ENCODE measurements at regions not wholly inside any gene's neighbourhood (a gene's known extent, or its start where the extent isn't known, plus 50 kb on each side); places are given as distances from the start of the nearest gene placed in this dataset.
"Not testable (repeated sequence)": the region's sequence is repeated elsewhere in the genome, so short reads cannot be mapped to it uniquely, and the experiment has no call there.

DNA sequence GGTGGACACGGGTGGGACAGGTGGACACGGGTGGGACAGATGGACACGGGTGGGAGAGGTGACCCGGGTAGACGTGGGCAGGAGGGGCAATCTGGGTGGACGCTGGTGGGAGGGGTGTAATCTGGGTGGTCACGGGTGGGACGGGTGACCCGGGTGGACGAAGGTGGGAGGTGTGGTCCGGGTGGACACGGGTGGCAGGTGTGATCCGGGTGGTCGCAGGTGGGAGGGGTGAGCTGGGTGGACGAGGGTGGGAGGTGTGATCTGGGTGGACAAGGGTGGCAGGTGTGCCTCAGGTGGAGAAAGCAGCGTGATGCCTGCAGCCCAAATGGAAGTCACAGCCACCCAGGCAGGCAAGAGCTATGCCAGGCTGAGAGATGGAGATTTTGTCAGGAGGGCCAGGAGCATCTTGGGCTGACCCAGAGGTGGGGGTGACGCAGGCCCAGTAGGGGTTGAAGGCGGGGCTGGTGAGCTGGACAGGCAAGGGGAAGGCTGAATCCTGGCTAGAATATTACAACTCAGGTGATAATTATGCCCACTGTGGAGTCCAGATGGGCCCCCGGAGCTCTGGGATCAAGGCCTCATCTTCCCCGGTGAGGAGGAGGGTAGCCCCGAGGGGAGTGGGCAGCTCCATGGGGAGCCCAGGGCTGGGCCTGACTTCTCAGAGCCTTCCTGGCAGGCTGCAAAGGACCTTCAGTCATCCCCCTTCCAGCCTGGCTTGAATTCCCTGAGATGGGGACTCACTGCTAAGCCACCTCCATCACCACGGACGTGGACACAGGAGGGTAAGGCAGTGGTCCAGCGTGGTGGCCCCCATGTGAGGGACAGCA lies 100.0 kb downstream of the ADRA2C start:
- DNase-seq (ENCODE audit: low spot score), result no peak

DNA sequence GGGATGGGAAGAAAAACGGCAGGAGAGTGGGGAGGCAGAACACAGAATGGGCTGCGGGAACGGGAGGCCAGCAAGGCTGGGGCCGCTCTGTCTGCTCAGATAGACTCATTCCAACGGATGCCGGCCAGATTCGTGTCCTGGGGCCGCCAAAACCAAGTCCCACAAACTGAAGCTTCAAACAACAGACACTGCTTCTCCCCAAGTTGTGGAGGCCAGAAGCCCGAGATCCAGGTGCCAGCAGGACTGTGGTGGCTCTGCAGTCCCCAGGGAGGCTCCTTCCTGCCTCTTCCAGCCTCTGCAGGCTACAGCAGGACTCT lies 100.6 kb downstream of the ADRA2C start:
- no peak for DNase-seq (ENCODE audit: low spot score)

GRCh38 chr4:3867403-3868100 lies 101.4 kb downstream of the ADRA2C start:
- DNase-seq (ENCODE audit: low spot score), result no peak

GRCh38 chr4:3868211-3869173 lies 102.3 kb downstream of the ADRA2C start:
- DNase-seq (ENCODE audit: low spot score), result peak; percentile 70

GRCh38 chr4:3869174-3869572 lies 103.0 kb downstream of the ADRA2C start:
- DNase-seq (ENCODE audit: low spot score), result peak; percentile 31

GRCh38 chr4:3869661-3870566 lies 103.7 kb downstream of the ADRA2C start:
- no peak for DNase-seq (ENCODE audit: low spot score)

DNA sequence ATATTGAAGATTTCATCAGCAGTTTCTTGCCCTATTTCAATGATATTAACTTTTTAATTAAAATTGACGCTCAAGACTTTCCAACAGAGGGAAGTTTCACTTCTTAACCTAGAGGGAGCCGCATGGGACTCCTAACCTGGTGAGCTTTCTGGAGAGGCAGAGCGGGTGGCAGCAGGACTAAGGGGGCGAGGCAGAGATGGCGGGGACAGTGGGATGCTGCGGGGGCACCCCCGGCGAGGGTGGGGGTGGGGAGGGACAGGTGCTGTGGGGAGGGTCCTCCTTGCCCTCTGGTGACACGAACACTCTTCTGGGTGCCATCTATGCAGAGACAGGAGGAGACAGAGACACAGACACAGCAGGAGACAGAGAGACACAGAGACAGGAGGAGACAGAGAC lies 104.4 kb downstream of the ADRA2C start:
- DNase-seq (ENCODE audit: low spot score), result no peak

- peak; percentile 85 for DNase-seq (ENCODE audit: low spot score)
These were observed 105.1 kb downstream of the ADRA2C start for GRCh38 chr4:3871181-3871852.

GRCh38 chr4:3871881-3872833 lies 106.0 kb downstream of the ADRA2C start:
- DNase-seq (ENCODE audit: low spot score), result no peak

DNA sequence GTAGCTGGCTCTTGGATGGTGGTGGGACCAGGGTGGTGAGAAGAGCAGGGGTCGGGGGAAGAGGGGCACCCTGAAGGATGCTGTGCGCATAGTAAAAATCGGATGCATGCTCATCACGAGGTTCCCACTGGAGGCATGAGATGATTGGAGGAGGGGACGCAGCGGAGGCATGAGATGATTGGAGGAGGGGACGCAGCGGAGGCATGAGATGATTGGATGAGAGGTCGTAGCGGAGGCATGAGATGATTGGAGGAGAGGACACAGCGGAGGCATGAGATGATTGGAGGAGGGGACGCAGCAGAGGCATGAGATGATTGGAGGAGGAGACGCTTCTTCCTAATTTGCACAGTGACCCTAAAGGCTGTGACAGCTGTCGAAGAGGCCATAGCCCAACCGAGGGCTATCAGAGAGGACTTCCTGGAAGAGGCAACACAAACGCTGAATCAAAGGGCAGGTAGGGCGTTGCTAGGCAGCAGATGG lies 106.7 kb downstream of the ADRA2C start:
- DNase-seq (ENCODE audit: low spot score), result no peak

GRCh38 chr4:3873408-3874027 lies 107.3 kb downstream of the ADRA2C start:
- DNase-seq (ENCODE audit: low spot score), result no peak

DNA sequence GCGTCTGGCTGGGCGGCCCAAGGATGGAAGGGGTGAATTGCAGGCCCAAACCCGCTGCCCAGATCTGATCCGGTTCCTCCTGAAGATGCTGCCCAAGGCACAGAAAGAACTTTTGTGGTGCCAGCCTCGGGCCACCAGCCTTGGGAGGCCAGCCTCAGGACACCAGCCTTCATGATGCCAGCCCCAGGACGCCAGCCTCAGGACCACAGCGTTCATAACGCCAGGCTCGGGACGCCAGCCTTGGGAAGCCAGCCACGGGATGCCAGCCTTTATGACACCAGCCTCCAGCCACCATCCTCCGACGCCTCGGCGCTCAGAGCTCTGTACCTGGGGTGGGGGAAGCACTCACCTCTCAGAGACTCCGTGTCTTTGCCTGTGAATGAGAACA lies 107.8 kb downstream of the ADRA2C start:
- DNase-seq (ENCODE audit: low spot score), result no peak

GRCh38 chr4:3874525-3875110 lies 108.4 kb downstream of the ADRA2C start:
- peak; percentile 21 for DNase-seq (ENCODE audit: low spot score)

- peak; percentile 29 for DNase-seq (ENCODE audit: low spot score)
These were observed 109.3 kb downstream of the ADRA2C start for GRCh38 chr4:3875466-3875865.

- not testable (repeated sequence) for DNase-seq (ENCODE audit: low spot score)
These were observed 110.1 kb downstream of the ADRA2C start for GRCh38 chr4:3876057-3876845.

DNA sequence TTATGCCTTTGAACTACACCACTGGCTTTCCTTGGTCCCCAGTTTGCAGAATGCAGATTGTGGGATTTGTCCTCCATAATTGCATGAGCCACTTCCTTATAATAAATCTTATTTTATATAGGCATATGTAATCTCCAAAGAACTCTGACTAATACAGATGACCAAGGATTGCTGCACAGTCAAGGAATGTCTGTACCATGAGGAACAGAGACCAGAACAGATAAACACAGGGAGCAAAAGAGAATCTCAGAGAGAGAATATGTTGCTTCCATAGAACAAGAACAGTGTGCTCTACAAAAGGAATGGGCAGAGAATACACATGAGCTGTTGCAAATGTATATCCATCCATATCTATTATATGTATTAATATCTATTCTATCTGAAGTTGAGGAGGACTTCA lies 111.1 kb downstream of the ADRA2C start:
- no peak for DNase-seq (ENCODE audit: low spot score)

- DNase-seq (ENCODE audit: low spot score), result no peak
These were observed 111.7 kb downstream of the ADRA2C start for GRCh38 chr4:3877868-3878267.

DNA sequence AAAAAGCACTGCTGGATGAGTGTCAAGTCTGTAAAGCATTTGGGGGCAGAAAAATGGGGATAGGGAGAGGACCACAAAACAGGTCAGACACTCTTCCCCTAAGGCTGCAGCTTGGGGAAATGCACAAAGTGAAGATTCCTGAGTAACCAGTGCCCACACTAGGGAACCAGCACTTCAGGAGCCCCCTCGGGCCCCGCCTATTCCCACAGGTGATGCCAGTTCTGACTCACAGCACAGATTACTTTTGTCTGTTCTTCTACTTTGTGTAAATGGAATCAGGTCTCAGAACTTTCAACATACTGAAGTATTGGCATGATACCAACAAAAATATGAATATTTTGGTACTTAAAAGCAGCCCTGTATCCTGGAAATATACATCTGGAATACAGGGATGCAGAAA lies 112.5 kb downstream of the ADRA2C start:
- no peak for DNase-seq (ENCODE audit: low spot score)
